NCI-H2227 (cell line): ENCODE measurements at regions not wholly inside any gene's neighbourhood (a gene's known extent, or its start where the extent isn't known, plus 50 kb on each side); places are given as distances from the start of the nearest gene placed in this dataset.

Experiments
- DNase-seq: peaks from one replicate; lab custom pipeline; 2025; ENCODE audit not compliant: unreplicated experiment; lab: John Stamatoyannopoulos, UW

DNA sequence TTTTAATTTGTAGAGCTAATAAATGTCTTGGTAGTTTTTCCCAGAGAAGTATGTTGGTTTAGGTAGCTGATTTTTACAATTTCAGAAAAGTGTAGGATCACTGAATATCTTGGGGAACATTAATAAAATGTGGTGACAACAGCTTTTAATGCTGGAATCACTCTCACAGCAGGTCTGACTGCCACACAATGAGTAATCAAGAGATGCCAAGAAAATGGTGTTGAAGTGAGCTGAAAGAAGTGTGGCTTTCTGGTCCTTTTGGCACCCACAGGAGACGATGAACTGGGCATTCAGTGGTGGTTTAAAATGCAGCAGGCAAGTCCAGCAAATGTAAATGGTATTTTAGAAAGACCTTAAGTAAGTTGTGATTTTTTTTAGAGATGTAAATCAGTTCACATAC is 175.8 kb downstream of the CBLN2 start:
- no peak for DNase-seq

- no peak for DNase-seq
Observed at GRCh38 chr18:72360634-72361033, 183.5 kb downstream of the CBLN2 start.

- no peak for DNase-seq
Observed at GRCh38 chr18:72342933-72343332, 201.2 kb downstream of the CBLN2 start.

DNA sequence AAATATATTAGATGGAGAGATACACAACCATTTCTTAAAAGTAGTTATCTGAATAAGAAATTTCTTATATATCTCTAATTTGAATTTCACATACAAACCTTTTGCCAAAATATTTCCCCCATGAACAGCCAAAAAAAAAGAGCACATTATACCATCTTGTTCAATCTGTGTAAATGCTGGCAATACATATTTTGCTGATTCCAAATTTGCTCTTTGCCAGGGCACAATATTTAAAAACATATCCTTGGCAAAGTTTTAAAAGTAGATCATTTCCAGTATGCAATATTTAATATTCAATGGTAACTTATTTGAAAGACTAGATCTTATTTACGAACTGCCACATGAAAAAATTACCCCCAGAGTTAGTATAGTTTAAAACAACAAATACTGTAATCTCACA is 204.2 kb downstream of the CBLN2 start:
- no peak for DNase-seq

DNA sequence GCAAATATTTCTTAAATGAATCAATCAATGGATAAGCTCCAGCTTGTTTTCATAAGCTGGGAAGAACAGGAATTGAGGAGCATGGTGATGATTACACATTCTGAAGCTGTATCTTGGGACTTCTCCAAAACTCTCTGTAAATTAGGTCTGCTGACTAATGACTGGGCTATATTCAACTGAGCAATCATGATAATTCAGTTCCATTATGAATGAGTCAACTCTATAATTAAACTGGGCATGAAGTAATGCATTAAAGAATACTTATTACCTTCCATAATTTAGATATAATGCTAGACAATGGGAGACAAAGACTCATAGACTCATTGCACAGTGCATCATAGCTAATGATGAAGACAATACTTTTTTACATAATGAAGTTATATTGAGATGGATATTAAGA is 207.4 kb downstream of the CBLN2 start:
- DNase-seq: no peak

DNA sequence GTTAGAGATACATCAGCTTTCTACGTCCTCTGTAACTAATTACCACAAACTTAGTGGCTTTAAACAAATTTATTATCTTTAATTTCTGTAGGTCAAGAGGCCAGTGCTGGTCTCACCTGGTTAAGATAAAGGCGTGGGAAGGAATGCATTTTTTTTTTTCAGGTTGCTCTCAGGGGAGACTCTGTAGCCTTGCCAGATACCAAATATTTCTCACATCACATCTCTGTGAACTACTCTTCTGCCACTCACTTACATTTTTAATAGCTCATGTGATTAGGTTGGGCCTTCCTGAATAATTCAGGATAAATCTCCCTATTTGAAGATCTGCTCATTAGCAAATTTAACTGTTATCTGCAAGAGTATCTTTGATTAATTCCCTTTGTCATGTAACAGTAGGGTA is 214.6 kb downstream of the CBLN2 start:
- no peak for DNase-seq

DNA sequence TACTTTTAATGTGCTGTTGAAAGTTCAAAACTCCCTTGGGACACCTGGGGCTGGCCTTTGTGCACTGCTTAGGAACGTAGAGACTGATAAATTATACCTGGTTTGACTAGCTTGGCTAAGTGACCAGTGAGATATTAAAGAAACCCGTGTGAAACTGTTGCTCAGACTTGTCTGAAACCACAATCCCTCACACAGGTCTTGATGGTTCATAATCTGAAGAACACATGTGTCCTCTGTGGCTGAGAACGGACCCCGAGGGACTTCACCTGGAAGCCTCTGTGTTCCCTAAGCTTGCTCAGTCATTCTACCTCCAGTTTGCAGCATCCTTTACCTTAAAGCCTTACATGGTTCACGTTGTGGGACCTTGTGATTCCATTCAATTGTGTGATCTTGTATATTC is 218.8 kb downstream of the CBLN2 start:
- no peak for DNase-seq

GRCh38 chr18:72324677-72325076 is 219.5 kb downstream of the CBLN2 start:
- DNase-seq: no peak

GRCh38 chr18:72316497-72316896 is 227.6 kb downstream of the CBLN2 start:
- DNase-seq: no peak

GRCh38 chr18:72283148-72283925 is 260.8 kb downstream of the CBLN2 start:
- DNase-seq: no peak

- no peak for DNase-seq
Observed at GRCh38 chr18:72273025-72273424, 271.1 kb downstream of the CBLN2 start.

DNA sequence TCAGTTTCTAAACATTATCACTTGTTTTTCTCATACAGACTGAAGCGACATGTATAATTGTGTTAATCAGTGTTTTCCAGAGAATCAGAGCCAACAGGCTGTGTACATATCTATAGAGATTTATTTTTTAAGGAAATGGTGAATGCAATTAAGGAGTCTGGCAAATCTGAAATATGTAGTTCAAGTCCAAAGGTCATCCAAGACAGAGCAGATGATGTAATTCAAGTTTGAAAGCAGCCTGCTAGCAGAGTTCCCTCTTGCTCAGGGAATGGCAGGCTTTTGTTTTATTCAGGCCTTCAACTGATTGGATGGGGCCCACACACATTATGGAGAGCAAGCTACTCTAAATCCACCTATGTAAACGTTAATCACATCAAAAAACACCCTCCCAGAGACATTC is 282.6 kb downstream of the CBLN2 start:
- DNase-seq: no peak

- DNase-seq: no peak
Observed at GRCh38 chr18:72246076-72246475, 298.1 kb downstream of the CBLN2 start.

DNA sequence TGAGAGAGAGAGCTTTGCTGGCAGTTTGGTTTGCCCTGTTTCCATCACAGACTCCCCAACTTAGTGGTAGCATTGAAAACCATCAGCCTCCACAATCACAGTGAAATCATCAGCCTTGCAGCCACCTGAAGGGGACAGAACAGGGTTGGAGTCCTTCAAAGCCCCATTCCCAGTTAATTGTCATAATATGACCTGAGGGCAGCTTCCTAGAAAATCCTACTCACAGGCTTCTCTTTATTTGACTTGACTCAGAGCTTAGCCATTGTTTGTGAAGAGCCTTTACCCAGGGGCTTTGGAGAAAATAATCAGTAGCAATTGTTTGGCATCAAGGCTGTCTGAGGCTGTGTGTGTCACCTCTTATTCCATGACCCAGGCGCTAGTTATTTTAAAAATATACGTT is 308.7 kb downstream of the CBLN2 start:
- DNase-seq: no peak

GRCh38 chr18:72233106-72233505 is 311.0 kb downstream of the CBLN2 start:
- DNase-seq: no peak

- DNase-seq: no peak
Observed at GRCh38 chr18:72232644-72233043, 311.5 kb downstream of the CBLN2 start.

DNA sequence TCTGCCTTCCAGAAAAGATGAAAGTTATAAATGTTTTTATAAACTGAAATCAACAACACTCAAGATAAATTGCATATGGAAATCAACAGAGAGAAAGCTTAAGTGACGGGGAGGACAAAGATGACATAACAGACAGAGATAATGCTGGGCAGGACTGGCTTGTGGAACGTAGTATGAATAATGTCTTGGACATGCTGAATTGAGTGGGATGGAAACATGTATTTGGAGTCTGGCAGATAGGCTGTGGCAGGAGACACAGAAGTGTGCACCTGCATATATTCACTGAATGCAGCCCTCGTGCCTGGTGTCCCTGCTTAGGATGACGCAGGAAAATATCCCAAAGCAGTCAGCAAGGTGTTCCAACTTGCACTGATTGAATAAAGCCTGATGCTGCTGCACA is 318.2 kb downstream of the CBLN2 start:
- DNase-seq: no peak

DNA sequence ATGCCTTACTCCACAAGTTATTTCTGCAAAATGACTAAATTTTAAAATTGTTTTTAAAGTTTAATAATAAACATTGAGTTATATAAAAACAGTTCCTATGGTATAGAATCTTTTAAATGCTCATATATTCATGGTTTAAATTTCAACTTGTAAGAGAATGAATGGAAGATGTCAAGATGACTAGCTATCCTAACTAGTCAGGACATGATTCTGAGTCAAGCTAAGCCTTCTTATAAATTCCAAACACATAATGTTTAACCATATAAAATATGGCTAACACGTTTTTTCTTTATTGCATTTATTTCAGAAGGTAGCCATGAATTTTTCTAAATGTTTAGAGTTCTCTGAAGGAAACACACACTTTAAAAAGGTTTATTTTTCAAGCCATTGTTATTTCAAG is 320.4 kb downstream of the CBLN2 start:
- no peak for DNase-seq

- DNase-seq: no peak
Observed at GRCh38 chr18:72208920-72209676, 335.0 kb downstream of the CBLN2 start.

GRCh38 chr18:72207280-72207679 is 336.9 kb downstream of the CBLN2 start:
- no peak for DNase-seq

GRCh38 chr18:72206814-72207213 is 337.3 kb downstream of the CBLN2 start:
- no peak for DNase-seq

GRCh38 chr18:72201032-72201431 is 343.1 kb downstream of the CBLN2 start:
- no peak for DNase-seq

DNA sequence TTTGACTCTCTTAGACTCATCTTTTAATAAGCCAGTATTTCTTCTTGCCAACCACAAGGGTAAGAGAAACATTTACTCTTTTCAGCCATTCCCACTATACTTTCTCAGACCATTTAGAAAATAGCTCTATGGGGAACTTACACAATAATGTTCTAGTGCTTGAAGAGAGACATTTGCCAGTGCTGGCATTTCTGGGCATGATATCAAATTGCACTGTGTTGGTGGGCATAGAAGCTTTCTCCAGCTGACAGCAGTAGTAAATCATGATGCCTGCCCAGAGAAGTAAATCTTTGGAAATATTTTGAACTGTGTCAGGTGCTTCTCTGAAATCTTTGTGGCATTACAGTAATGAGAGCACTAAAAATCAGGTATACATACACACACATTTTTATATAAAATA is 346.6 kb downstream of the CBLN2 start:
- no peak for DNase-seq
